ENCODE measurements at regions not wholly inside any gene's neighbourhood (a gene's known extent, or its start where the extent isn't known, plus 50 kb on each side); places are given as distances from the start of the nearest gene placed in this dataset.

- DNase-seq, result no peak
These were observed 316.2 kb downstream of the ANKRD50 start for GRCh38 chr4:124396333-124396732.

- DNase-seq, result no peak
These were observed 310.9 kb downstream of the ANKRD50 start for GRCh38 chr4:124401606-124402005.

- DNase-seq, result no peak
These were observed 303.5 kb downstream of the ANKRD50 start for GRCh38 chr4:124409044-124409443.

GRCh38 chr4:124414276-124415040 is 298.1 kb downstream of the ANKRD50 start:
- no peak for DNase-seq

- no peak for DNase-seq
These were observed 297.4 kb downstream of the ANKRD50 start for GRCh38 chr4:124415146-124415545.

GRCh38 chr4:124417371-124417770 is 295.2 kb downstream of the ANKRD50 start:
- no peak for DNase-seq

- no peak for DNase-seq
These were observed 292.3 kb downstream of the ANKRD50 start for GRCh38 chr4:124420166-124420695.

GRCh38 chr4:124423160-124423559 is 289.4 kb downstream of the ANKRD50 start:
- DNase-seq, result no peak

GRCh38 chr4:124426279-124426678 is 286.3 kb downstream of the ANKRD50 start:
- no peak for DNase-seq

- DNase-seq, result no peak
These were observed 285.3 kb downstream of the ANKRD50 start for GRCh38 chr4:124427095-124427767.

- no peak for DNase-seq
These were observed 283.9 kb downstream of the ANKRD50 start for GRCh38 chr4:124428648-124429047.

GRCh38 chr4:124429746-124430250 is 282.7 kb downstream of the ANKRD50 start:
- DNase-seq, result no peak

- no peak for DNase-seq
These were observed 280.8 kb downstream of the ANKRD50 start for GRCh38 chr4:124431653-124432192.

- no peak for DNase-seq
These were observed 280.0 kb downstream of the ANKRD50 start for GRCh38 chr4:124432500-124432899.

- no peak for DNase-seq
These were observed 279.5 kb downstream of the ANKRD50 start for GRCh38 chr4:124433044-124433443.

GRCh38 chr4:124433500-124433899 is 279.0 kb downstream of the ANKRD50 start:
- no peak for DNase-seq

- DNase-seq, result no peak
These were observed 277.1 kb downstream of the ANKRD50 start for GRCh38 chr4:124435274-124435950.

- no peak for DNase-seq
These were observed 274.6 kb downstream of the ANKRD50 start for GRCh38 chr4:124437853-124438495.

- no peak for DNase-seq
These were observed 267.5 kb downstream of the ANKRD50 start for GRCh38 chr4:124445071-124445470.

GRCh38 chr4:124449881-124450280 is 262.7 kb downstream of the ANKRD50 start:
- no peak for DNase-seq

- DNase-seq, result no peak
These were observed 261.7 kb downstream of the ANKRD50 start for GRCh38 chr4:124450851-124451250.

GRCh38 chr4:124454772-124455270 is 257.7 kb downstream of the ANKRD50 start:
- DNase-seq, result no peak
